GM21367 (cell line): ENCODE measurements at regions not wholly inside any gene's neighbourhood (a gene's known extent, or its start where the extent isn't known, plus 50 kb on each side); places are given as distances from the start of the nearest gene placed in this dataset.
"Not testable (repeated sequence)": the region's sequence is repeated elsewhere in the genome, so short reads cannot be mapped to it uniquely, and the experiment has no call there.

Experiments used
- ATAC-seq: cut with Tn5 transposase; IDR thresholded peaks from one replicate; pipeline ENCODE4 v1.9.1; 2021; ENCODE audit not compliant: unreplicated experiment

- no peak for ATAC-seq
Observed at GRCh38 chr4:125262502-125262901, 52.3 kb upstream of the FAT4 start.

DNA sequence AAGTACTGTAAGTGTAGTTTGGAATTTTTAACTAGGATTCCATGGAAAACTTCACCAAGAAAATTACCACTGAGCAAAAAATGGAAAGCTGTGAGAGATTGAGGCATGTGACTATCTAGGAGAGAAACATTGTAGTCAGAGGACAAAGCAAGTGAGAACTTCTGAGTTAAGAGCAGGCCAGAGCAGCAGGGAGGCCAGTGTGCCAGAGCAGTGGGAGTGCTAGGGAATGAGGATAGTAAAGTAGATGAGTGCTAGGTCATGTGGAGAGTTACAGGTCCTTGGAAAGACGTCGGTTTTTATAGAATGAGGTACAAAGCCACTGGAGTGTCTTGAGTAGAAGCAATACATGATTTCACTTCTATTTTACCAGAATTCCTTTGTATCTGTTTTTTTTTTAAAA is 52.7 kb upstream of the FAT4 start:
- no peak for ATAC-seq

DNA sequence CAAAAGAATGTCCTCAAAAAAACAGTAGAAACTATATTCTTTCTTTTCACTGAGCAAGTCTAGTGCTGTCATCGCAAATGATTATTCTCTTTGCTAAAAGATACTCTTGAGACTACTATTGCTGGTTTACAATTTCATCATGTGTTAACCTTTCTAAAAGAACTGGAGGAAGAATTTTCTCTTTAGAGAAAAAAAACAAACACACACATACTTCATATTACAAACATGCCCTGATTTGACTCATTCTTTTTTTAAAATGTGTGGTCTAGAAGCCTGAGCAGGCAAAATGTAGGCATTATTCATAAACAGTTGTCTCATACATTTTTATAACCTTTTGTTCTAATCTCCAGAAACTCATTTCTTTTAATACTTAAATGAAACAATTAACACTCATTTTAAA is 60.6 kb upstream of the FAT4 start:
- no peak for ATAC-seq

DNA sequence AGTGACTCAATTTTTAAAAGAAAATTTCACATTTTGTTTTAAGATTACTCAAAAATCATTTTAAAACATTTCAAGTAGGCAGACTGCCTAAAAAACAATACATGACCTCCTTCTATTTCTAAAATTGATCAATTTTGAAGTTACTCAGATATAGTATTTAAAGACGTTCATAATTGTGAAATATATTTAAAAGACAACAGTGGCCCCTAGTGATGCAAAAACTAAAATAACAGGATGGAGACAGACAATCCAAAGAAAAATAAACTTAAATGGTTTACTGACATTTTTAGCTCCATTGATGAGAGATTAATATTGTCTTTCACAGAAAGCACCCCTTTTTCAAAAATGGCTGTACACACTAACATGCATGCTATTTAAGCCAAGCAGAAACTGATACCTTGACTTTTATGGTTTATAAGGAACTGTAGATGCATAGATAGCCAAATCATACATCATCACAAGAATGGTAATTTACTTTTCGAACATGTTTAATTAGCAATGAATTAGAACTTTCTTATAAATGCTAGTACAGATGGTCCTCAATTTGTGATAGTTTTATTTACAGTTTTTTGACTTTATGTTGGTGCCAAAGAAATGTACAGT is 69.8 kb upstream of the FAT4 start:
- no peak for ATAC-seq

GRCh38 chr4:125243789-125244397 is 70.9 kb upstream of the FAT4 start:
- ATAC-seq, result no peak

GRCh38 chr4:125235971-125236370 is 78.8 kb upstream of the FAT4 start:
- no peak for ATAC-seq

DNA sequence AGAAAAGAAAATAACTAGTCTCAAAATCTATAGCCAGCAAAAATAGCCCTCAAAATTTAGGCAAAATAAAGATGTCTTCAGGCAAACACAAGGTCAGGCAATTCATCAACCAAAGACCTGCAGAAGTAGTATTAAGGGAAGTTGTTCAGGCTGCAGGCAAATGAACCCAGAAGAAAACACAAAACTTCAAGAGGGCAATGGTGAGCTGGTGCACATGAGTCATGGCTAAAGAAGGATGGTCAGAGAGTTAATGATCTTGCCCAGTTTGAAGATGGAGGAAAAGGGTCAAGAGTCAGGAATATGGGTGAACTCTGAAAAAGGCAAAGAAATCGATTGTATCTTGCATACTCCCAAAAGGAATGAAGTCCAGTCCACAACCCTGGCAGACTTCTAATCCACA is 83.1 kb upstream of the FAT4 start:
- no peak for ATAC-seq

- ATAC-seq, result no peak
Observed at GRCh38 chr4:125229596-125230058, 85.1 kb upstream of the FAT4 start.

GRCh38 chr4:125225806-125226205 is 88.9 kb upstream of the FAT4 start:
- ATAC-seq, result no peak

DNA sequence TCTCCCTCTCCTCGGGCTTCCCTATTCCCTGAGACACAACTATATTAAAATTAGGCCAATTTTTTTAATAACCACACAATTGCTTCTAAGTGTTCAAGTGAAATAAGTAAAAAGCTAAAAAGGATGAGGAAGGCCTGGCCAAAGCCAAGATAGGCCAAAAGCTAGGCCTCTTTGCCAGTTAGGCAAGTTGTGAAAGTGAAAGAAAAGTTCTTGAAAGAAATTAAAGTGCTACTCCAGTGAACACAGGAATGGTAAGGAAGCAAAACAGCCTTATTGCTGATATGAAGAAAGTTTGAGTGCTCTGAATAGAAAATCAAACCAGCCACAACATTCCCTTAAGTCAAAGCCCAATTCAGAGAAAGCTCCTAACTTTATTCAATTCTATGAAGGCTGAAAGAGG is 114.2 kb upstream of the FAT4 start:
- no peak for ATAC-seq

- no peak for ATAC-seq
Observed at GRCh38 chr4:125198916-125199315, 115.8 kb upstream of the FAT4 start.

GRCh38 chr4:125191874-125192459 is 122.8 kb upstream of the FAT4 start:
- ATAC-seq, result not testable (repeated sequence)

- ATAC-seq, result no peak
Observed at GRCh38 chr4:125191232-125191631, 123.5 kb upstream of the FAT4 start.

- ATAC-seq, result no peak
Observed at GRCh38 chr4:125187226-125188176, 127.3 kb upstream of the FAT4 start.

- no peak for ATAC-seq
Observed at GRCh38 chr4:125184116-125184515, 130.6 kb upstream of the FAT4 start.

DNA sequence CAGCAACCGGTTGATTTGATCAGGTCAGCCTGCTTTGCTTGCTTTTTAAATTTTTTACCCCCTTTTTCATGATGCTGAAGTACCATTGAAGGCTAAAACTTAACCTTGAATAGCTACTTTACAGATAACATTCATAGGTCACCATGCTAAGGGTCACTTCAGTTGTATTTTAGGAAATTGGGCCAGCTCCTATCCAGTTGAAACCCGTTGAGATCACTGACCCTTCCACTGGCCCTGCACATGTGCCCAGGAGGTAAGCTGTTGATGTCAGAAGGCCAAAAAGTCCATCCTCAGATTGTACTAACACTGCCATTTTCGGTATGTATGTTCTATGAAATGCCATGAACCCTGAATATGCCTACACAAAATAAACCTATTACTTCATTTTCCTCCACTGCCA is 133.0 kb upstream of the FAT4 start:
- ATAC-seq, result no peak

- no peak for ATAC-seq
Observed at GRCh38 chr4:125179727-125180126, 135.0 kb upstream of the FAT4 start.

DNA sequence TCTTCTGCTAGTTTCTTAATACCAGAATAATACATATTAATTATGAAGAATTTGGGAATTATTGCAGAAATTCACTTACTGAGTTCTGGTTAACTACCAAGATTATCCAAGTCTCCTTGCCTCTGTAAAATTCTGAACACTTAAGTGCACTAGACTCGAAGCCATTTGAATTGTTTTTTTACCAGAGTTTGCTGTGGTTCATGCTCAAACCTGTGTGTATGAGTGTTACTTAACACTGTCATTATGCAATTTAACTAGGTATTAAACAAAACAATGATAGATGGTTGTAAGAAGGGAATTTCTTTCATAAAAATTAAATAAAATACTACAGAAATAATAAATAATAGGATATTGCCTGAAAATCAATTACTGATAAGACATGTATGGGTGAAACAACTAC is 145.6 kb upstream of the FAT4 start:
- no peak for ATAC-seq

DNA sequence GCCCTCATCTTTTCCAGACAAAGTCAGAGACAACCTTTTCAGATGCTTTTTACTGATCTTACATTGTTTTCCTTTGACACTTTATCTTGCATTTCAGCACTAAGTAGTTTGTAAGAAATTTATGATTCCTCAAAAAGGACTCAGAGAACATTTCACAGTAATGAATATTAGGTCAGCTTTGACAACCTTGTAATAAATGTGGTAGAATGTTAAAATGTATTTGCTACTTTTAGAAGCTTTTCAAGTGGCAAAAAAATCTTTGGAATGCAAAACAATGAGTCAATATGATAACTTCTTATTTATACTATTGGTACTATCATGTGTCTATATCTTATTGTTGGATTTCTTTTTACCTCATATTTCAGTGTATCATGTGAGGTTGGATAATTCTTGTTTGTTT is 146.2 kb upstream of the FAT4 start:
- no peak for ATAC-seq

GRCh38 chr4:125166012-125166411 is 148.7 kb upstream of the FAT4 start:
- not testable (repeated sequence) for ATAC-seq

- no peak for ATAC-seq
Observed at GRCh38 chr4:125159001-125159400, 155.8 kb upstream of the FAT4 start.

DNA sequence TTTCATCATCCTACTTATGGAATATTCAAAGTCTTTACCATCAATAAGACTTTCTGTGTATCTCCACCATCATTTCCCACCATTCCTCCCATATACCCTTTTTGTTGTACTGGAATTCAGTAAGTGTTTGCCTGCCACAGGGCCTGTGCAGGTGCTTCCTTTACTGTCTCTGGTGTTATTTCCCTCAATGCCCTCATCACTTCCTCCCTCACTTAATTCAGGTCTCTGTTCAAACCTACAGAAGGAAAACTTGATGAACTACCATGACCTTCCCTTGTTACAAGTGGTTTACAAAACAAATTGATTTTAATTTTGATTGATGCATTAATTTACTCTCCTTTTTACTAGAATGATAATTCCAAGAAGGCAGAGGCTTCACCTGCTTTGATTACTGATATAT is 159.5 kb upstream of the FAT4 start:
- ATAC-seq, result no peak
